HepG2 (cell line): ENCODE measurements at regions not wholly inside any gene's neighbourhood (a gene's known extent, or its start where the extent isn't known, plus 50 kb on each side); places are given as distances from the start of the nearest gene placed in this dataset.

Source experiments
- ATAC-seq: fragments of 200-7000 bp; cut with Tn5 transposase; 3 replicates; pipeline ENCODE4 v1.9.1; 2020; ENCODE audit warnings: mild to moderate bottlenecking, moderate library complexity
- BruUV-seq: library from RNA; stranded (reverse); fragments of 400-500 nt; replicated peaks from 2 replicates; lab custom pipeline; 2021; lab: Mats Ljungman, UMichigan
- CTCF ChIA-PET: fragments of 300-600 bp; formaldehyde crosslinking; extraction: SDS; loops from one replicate; lab custom pipeline; 2021; ENCODE audit warnings: low total read pairs, inconsistent platforms, low intra/inter-chr PET ratio; lab: Yijun Ruan, JAX
- POLR2A ChIA-PET: fragments of 350-600 bp; sonication (Branson Sonifier 250); formaldehyde crosslinking; loops from one replicate; lab custom pipeline; 2020; ENCODE audit warnings: antibody characterized with exemption, inconsistent platforms; lab: Yijun Ruan, JAX
- DNase-seq: peaks from one replicate; pipeline ENCODE4 v3.0.0-alpha.2; 2015; ENCODE audit warnings: low spot score
- FAIRE-seq: peaks from 3 replicates; lab custom pipeline; 2011; peaks lifted over from hg19 to GRCh38; lab: Jason Lieb, UNC
- H2AFZ ChIP-seq: one replicate; pipeline ENCODE4 v1.6.1; 2011; ENCODE audit warnings: low read length, inconsistent platforms
- H3K27ac ChIP-seq: fragments of 300-600 bp; 3 replicates; pipeline ENCODE4 v1.8.0; 2011; ENCODE audit warnings: mixed run types, mild to moderate bottlenecking, mixed read lengths, low read length, inconsistent platforms; ENCODE audit not compliant: insufficient read depth; ENCODE audit errors: extremely low read length
- H3K27me3 ChIP-seq, 2 experiments: fragments of 200-600 bp in 1 of 2; 2 replicates in 1 of 2; 3 replicates in 1 of 2; pipeline versions ENCODE4 v1.6.0 to v1.8.0; 2011; ENCODE audit warnings: low read length in 2 of 2, mild to moderate bottlenecking in 2 of 2, moderate library complexity in 2 of 2, inconsistent platforms in 1 of 2; ENCODE audit not compliant: insufficient read depth in 2 of 2, control insufficient read depth in 1 of 2
- H3K36me3 ChIP-seq, 2 experiments: fragments of 200-600 bp in 1 of 2; replicated peaks in 1 of 2; 2 replicates in 1 of 2; 3 replicates in 1 of 2; pipeline versions ENCODE4 v1.5.1 to v1.8.0; 2011; ENCODE audit warnings: low read length in 2 of 2, inconsistent platforms in 1 of 2; ENCODE audit not compliant: insufficient read depth in 2 of 2, control insufficient read depth in 1 of 2
- H3K4me1 ChIP-seq: 2 replicates; pipeline ENCODE4 v1.5.1; 2012; ENCODE audit warnings: low read length, inconsistent platforms; ENCODE audit not compliant: insufficient read depth
- H3K4me2 ChIP-seq: 2 replicates; pipeline ENCODE4 v1.6.0; 2011; ENCODE audit warnings: low read depth, low read length, inconsistent platforms
- H3K4me3 ChIP-seq, 3 experiments: fragments of 200-600 bp in 1 of 3; sonication (generic), shearing (Covaris generic) in 1 of 3; replicated peaks in 1 of 3; 2 replicates each; pipeline ENCODE4 v1.5.1; 2011 to 2016; ENCODE audit warnings: low read length in 3 of 3, inconsistent platforms in 2 of 3, low read depth in 2 of 3, mild to moderate bottlenecking in 2 of 3, control low read depth in 1 of 3, mixed read lengths in 1 of 3; ENCODE audit not compliant: insufficient read depth in 1 of 3
- H3K79me2 ChIP-seq: one replicate; pipeline ENCODE4 v1.6.1; 2011; ENCODE audit warnings: low read length, inconsistent platforms; ENCODE audit not compliant: insufficient read depth
- H3K9ac ChIP-seq: 2 replicates; pipeline ENCODE4 v1.6.0; 2011; ENCODE audit warnings: mild to moderate bottlenecking, low read depth, low read length, inconsistent platforms; ENCODE audit not compliant: insufficient read depth
- H3K9me3 ChIP-seq: 2 replicates; pipeline ENCODE4 v1.5.1; 2012; ENCODE audit warnings: mild to moderate bottlenecking, low read length
- H4K20me1 ChIP-seq: 2 replicates; pipeline ENCODE4 v1.6.0; 2011; ENCODE audit warnings: inconsistent platforms, mild to moderate bottlenecking, low read length, moderate library complexity; ENCODE audit not compliant: insufficient read depth
- ATM ChIP-seq: fragments of 450-650 bp; IDR thresholded peaks from 2 replicates; pipeline ENCODE4 v1.7.1; 2017; ENCODE audit warnings: mild to moderate bottlenecking, borderline replicate concordance
- ETV6 ChIP-seq: sonication (generic); formaldehyde crosslinking; conservative IDR thresholded peaks from 2 replicates; pipeline ENCODE4 v1.4.0; 2020; ENCODE audit warnings: missing genetic modification reagents
- FOXO1 ChIP-seq: sonication (generic); formaldehyde crosslinking; IDR thresholded peaks from 2 replicates; pipeline ENCODE4 v1.4.0; 2020; ENCODE audit warnings: missing genetic modification reagents
- MIXL1 ChIP-seq: IDR thresholded peaks from 2 replicates; pipeline ENCODE4 v1.6.1; 2016
- NFKB2 ChIP-seq: sonication (generic); formaldehyde crosslinking; IDR thresholded peaks from 2 replicates; pipeline ENCODE4 v1.4.0; 2020; ENCODE audit warnings: missing genetic modification reagents, borderline replicate concordance
- RBM22 ChIP-seq: fragments of 200-400 bp; formaldehyde crosslinking; optimal IDR thresholded peaks from 2 replicates; pipeline ENCODE3; 2017; ENCODE audit warnings: mild to moderate bottlenecking, low read length, moderate library complexity
- SOX13 ChIP-seq, 3 experiments: fragments of 450-650 bp in 1 of 3; sonication (generic) in 1 of 3; formaldehyde crosslinking in 1 of 3; IDR thresholded peaks in 2 of 3; conservative IDR thresholded peaks in 1 of 3; 2 replicates each; pipeline versions ENCODE4 v1.5.0 to v1.6.1; 2016 to 2020; ENCODE audit warnings: antibody characterized with exemption in 1 of 3, mild to moderate bottlenecking in 1 of 3, missing compliant biosample characterization in 1 of 3, missing genetic modification reagents in 1 of 3, moderate library complexity in 1 of 3
- SYNCRIP ChIP-seq: fragments of 200-400 bp; formaldehyde crosslinking; IDR thresholded peaks from 2 replicates; pipeline ENCODE4 v1.6.1; 2018; ENCODE audit warnings: mild to moderate bottlenecking, low read depth, low read length; ENCODE audit not compliant: insufficient read depth
- ZKSCAN5 ChIP-seq: sonication (generic); formaldehyde crosslinking; IDR thresholded peaks from 2 replicates; pipeline ENCODE4 v1.5.1; 2020; ENCODE audit warnings: mild to moderate bottlenecking, missing genetic modification reagents
- ZNF256 ChIP-seq: sonication (generic); formaldehyde crosslinking; conservative IDR thresholded peaks from 2 replicates; pipeline ENCODE4 v1.4.0; 2020; ENCODE audit warnings: missing genetic modification reagents
- ZNF430 ChIP-seq: sonication (generic); formaldehyde crosslinking; IDR thresholded peaks from 2 replicates; pipeline ENCODE4 v1.9.0; 2021; ENCODE audit warnings: mild to moderate bottlenecking, missing genetic modification reagents
- ZNF558 ChIP-seq: sonication (generic); formaldehyde crosslinking; IDR thresholded peaks from 2 replicates; pipeline ENCODE4 v1.9.0; 2022; ENCODE audit warnings: mild to moderate bottlenecking, missing genetic modification reagents, borderline replicate concordance
- ZNF788 ChIP-seq: sonication (generic); formaldehyde crosslinking; IDR thresholded peaks from 2 replicates; pipeline ENCODE4 v1.5.0; 2020; ENCODE audit warnings: mild to moderate bottlenecking, missing genetic modification reagents, borderline replicate concordance
- WGBS: methylation state at CpG from one replicate; pipeline ENCODE4 v1.1.6; 2017; ENCODE audit warnings: low lambda C conversion rate; 5-methylcytosine and 5-hydroxymethylcytosine counted together
- in situ Hi-C: cut with HindIII; loops from 2 replicates; pipeline ENCODE4 v1.10.0; 2017; ENCODE audit warnings: low pct_unique_long_range_greater_than_20kb; ENCODE audit not compliant: extremely low pct_ligation_motif_present
- intact Hi-C: fragments of 100-400 bp; cut with micrococcal nuclease; formaldehyde crosslinking; loops from one replicate; pipeline ENCODE4 v1.10.0; 2022; ENCODE audit not compliant: unreplicated experiment
- TF ChIP-seq, protein P1 (sequence below): IDR thresholded peaks from 2 replicates; pipeline ENCODE4 v1.6.1; 2018; ENCODE audit warnings: missing genetic modification reagents
- TF ChIP-seq, protein P2 (sequence below): sonication (generic); formaldehyde crosslinking; IDR thresholded peaks from 2 replicates; pipeline ENCODE4 v1.5.0; 2020; ENCODE audit warnings: mild to moderate bottlenecking, missing genetic modification reagents
- TF ChIP-seq, protein P3 (sequence below): sonication (generic); formaldehyde crosslinking; IDR thresholded peaks from 2 replicates; pipeline ENCODE4 v1.4.0; 2020; ENCODE audit warnings: mild to moderate bottlenecking, missing genetic modification reagents, borderline replicate concordance

GRCh38 chr4:82145850-82146249 lies 227.9 kb downstream of the HNRNPD start (continued):
- no peak for TF ChIP-seq MIXL1 (CRISPR knock-in tag)
- TF ChIP-seq ZNF256 (CRISPR knock-in tag) = no peak
- no peak for TF ChIP-seq ATM
- TF ChIP-seq, protein P1, sequence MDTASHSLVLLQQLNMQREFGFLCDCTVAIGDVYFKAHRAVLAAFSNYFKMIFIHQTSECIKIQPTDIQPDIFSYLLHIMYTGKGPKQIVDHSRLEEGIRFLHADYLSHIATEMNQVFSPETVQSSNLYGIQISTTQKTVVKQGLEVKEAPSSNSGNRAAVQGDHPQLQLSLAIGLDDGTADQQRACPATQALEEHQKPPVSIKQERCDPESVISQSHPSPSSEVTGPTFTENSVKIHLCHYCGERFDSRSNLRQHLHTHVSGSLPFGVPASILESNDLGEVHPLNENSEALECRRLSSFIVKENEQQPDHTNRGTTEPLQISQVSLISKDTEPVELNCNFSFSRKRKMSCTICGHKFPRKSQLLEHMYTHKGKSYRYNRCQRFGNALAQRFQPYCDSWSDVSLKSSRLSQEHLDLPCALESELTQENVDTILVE = no peak
- TF ChIP-seq NFKB2 (CRISPR knock-in tag) = no peak
- no peak for TF ChIP-seq ZNF430 (CRISPR knock-in tag)
- TF ChIP-seq, protein P2, sequence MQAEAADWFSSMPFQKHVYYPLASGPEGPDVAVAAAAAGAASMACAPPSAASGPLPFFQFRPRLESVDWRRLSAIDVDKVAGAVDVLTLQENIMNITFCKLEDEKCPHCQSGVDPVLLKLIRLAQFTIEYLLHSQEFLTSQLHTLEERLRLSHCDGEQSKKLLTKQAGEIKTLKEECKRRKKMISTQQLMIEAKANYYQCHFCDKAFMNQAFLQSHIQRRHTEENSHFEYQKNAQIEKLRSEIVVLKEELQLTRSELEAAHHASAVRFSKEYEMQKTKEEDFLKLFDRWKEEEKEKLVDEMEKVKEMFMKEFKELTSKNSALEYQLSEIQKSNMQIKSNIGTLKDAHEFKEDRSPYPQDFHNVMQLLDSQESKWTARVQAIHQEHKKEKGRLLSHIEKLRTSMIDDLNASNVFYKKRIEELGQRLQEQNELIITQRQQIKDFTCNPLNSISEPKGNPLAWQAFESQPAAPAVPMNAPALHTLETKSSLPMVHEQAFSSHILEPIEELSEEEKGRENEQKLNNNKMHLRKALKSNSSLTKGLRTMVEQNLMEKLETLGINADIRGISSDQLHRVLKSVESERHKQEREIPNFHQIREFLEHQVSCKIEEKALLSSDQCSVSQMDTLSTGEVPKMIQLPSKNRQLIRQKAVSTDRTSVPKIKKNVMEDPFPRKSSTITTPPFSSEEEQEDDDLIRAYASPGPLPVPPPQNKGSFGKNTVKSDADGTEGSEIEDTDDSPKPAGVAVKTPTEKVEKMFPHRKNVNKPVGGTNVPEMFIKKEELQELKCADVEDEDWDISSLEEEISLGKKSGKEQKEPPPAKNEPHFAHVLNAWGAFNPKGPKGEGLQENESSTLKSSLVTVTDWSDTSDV = no peak
- no peak for TF ChIP-seq ETV6 (CRISPR knock-in tag)

DNA sequence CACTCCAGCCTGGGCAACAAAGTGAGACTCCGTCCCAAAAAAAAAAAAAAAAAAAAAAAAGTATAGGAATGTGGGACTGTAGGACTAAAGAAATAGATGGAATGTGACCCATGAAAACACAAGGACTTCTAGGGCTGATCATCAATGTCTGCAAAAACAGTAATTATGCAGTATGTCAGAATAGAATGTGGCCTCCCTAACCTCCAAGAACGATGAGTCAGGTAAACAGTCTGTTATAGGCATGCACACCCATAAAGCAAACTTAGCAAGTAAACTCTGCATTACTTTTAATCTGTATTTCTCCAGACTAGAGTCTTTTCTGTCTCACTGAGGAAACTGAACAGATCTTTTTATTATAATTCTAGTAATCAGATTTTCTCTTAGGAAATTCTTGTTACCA lies 233.4 kb downstream of the HNRNPD start:
- Histone ChIP-seq H3K79me2 (no peaks in the 10 kb centered on the region), H3K9ac (no peak overlapping the region), H3K27ac (no peak overlapping the region), H3K36me3 (no peaks in the 10 kb centered on the region), H4K20me1 (no peaks in the 10 kb centered on the region), H3K4me1 (no peaks in the 10 kb centered on the region), H2AFZ (no peak overlapping the region), H3K4me2 (no peak overlapping the region), H3K27me3 (no peaks in the 10 kb centered on the region), H3K9me3 (no peaks in the 10 kb centered on the region), H3K4me3 (no peak overlapping the region)
- in situ Hi-C loops (no loop called here), intact Hi-C loops (no loop called here)
- FAIRE-seq (no peak), DNase-seq (no peak), ATAC-seq (no peak)
- no TSS peak for BruUV-seq
- POLR2A ChIA-PET = no interaction called here
- CTCF ChIA-PET = no interaction called here
- 52% methylated on average over 2 of the region's 2 CpGs for WGBS
- TF ChIP-seq ZKSCAN5 (CRISPR knock-in tag) = no peak
- TF ChIP-seq ZNF788 (CRISPR knock-in tag) = no peak
- TF ChIP-seq, protein P3, sequence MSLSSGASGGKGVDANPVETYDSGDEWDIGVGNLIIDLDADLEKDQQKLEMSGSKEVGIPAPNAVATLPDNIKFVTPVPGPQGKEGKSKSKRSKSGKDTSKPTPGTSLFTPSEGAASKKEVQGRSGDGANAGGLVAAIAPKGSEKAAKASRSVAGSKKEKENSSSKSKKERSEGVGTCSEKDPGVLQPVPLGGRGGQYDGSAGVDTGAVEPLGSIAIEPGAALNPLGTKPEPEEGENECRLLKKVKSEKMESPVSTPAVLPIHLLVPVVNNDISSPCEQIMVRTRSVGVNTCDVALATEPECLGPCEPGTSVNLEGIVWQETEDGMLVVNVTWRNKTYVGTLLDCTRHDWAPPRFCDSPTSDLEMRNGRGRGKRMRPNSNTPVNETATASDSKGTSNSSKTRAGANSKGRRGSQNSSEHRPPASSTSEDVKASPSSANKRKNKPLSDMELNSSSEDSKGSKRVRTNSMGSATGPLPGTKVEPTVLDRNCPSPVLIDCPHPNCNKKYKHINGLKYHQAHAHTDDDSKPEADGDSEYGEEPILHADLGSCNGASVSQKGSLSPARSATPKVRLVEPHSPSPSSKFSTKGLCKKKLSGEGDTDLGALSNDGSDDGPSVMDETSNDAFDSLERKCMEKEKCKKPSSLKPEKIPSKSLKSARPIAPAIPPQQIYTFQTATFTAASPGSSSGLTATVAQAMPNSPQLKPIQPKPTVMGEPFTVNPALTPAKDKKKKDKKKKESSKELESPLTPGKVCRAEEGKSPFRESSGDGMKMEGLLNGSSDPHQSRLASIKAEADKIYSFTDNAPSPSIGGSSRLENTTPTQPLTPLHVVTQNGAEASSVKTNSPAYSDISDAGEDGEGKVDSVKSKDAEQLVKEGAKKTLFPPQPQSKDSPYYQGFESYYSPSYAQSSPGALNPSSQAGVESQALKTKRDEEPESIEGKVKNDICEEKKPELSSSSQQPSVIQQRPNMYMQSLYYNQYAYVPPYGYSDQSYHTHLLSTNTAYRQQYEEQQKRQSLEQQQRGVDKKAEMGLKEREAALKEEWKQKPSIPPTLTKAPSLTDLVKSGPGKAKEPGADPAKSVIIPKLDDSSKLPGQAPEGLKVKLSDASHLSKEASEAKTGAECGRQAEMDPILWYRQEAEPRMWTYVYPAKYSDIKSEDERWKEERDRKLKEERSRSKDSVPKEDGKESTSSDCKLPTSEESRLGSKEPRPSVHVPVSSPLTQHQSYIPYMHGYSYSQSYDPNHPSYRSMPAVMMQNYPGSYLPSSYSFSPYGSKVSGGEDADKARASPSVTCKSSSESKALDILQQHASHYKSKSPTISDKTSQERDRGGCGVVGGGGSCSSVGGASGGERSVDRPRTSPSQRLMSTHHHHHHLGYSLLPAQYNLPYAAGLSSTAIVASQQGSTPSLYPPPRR (CRISPR knock-in tag) = no peak
- TF ChIP-seq ZNF558 (CRISPR knock-in tag) = no peak
- TF ChIP-seq RBM22 = no peak
- TF ChIP-seq SOX13 (IDR thresholded peaks at IDR 0.05) = no peak
- no peak for TF ChIP-seq SOX13 (CRISPR knock-in tag; conservative IDR thresholded peaks at IDR 0.05 in 1 of 2, IDR thresholded peaks at IDR 0.05 in 1 of 2)
- TF ChIP-seq FOXO1 (CRISPR knock-in tag) = no peak
- no peak for TF ChIP-seq SYNCRIP
